ENCODE measurements at regions not wholly inside any gene's neighbourhood (a gene's known extent, or its start where the extent isn't known, plus 50 kb on each side); places are given as distances from the start of the nearest gene placed in this dataset.
A peak's percentile ranks its signal among the peaks of the same experiment; 100 is the strongest.

GRCh38 chr14:58733451-58734208 is 95.9 kb downstream of the DACT1 start:
- no peak for TF ChIP-seq CTCF (IDR thresholded peaks at IDR 0.05; ENCODE audit: control insufficient read depth, insufficient read depth, low read depth, low read length, missing control alignments)

GRCh38 chr14:58735596-58735995 is 97.8 kb downstream of the DACT1 start:
- no peak overlapping the region for H3K4me3 ChIP-seq (ENCODE audit: control insufficient read depth, low read depth, low read length)
- no peak for TF ChIP-seq CTCF (IDR thresholded peaks at IDR 0.05; ENCODE audit: control insufficient read depth, insufficient read depth, low read depth, low read length, missing control alignments)
- DNase-seq (ENCODE audit: low read depth), result no peak

More at GRCh38 chr14:58733451-58734208, 95.9 kb downstream of the DACT1 start:
- DNase-seq (ENCODE audit: low read depth), result no peak
- no peak overlapping the region for H3K4me3 ChIP-seq (ENCODE audit: control insufficient read depth, low read depth, low read length)

GRCh38 chr14:58736606-58737005 is 98.8 kb downstream of the DACT1 start:
- no peak overlapping the region for H3K4me3 ChIP-seq (ENCODE audit: control insufficient read depth, low read depth, low read length)
- no peak for DNase-seq (ENCODE audit: low read depth)
- no peak for TF ChIP-seq CTCF (IDR thresholded peaks at IDR 0.05; ENCODE audit: control insufficient read depth, insufficient read depth, low read depth, low read length, missing control alignments)

GRCh38 chr14:58737511-58737910 is 99.7 kb downstream of the DACT1 start:
- no peak overlapping the region for H3K4me3 ChIP-seq (ENCODE audit: control insufficient read depth, low read depth, low read length)
- DNase-seq (ENCODE audit: low read depth), result no peak
- no peak for TF ChIP-seq CTCF (IDR thresholded peaks at IDR 0.05; ENCODE audit: control insufficient read depth, insufficient read depth, low read depth, low read length, missing control alignments)

GRCh38 chr14:58738189-58738836 is 100.6 kb downstream of the DACT1 start:
- DNase-seq (ENCODE audit: low read depth), result peak; percentile 57
- no peak for TF ChIP-seq CTCF (IDR thresholded peaks at IDR 0.05; ENCODE audit: control insufficient read depth, insufficient read depth, low read depth, low read length, missing control alignments)
- no peak overlapping the region for H3K4me3 ChIP-seq (ENCODE audit: control insufficient read depth, low read depth, low read length)

- no peak for TF ChIP-seq CTCF (IDR thresholded peaks at IDR 0.05; ENCODE audit: control insufficient read depth, insufficient read depth, low read depth, low read length, missing control alignments)
- no peak overlapping the region for H3K4me3 ChIP-seq (ENCODE audit: control insufficient read depth, low read depth, low read length)
- DNase-seq (ENCODE audit: low read depth), result no peak
These were observed 101.1 kb downstream of the DACT1 start for GRCh38 chr14:58738876-58739275.
